ENCODE measurements at regions not wholly inside any gene's neighbourhood (a gene's known extent, or its start where the extent isn't known, plus 50 kb on each side); places are given as distances from the start of the nearest gene placed in this dataset.

DNA sequence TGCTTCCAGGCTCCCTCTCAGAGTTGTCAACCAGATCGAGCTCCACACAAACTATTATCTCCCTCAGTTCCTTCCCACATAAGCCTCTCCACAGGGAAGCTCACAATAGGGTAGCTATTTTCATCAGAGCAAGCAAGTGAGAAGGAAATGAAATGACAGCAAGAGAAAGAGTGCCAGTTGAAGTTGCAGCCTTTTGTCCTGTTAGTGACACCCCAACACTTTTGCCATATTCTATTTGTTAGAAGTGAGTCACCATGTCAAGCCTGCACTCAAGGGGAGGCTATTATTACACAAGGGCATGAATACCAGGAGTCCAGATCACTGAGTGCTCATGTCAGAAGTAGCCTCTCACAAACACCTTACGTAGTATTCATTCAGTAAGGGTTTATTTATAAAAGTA is 266.3 kb upstream of the NOCT start:
- peak; percentile 10 for DNase-seq (ENCODE audit: low read depth)

DNA sequence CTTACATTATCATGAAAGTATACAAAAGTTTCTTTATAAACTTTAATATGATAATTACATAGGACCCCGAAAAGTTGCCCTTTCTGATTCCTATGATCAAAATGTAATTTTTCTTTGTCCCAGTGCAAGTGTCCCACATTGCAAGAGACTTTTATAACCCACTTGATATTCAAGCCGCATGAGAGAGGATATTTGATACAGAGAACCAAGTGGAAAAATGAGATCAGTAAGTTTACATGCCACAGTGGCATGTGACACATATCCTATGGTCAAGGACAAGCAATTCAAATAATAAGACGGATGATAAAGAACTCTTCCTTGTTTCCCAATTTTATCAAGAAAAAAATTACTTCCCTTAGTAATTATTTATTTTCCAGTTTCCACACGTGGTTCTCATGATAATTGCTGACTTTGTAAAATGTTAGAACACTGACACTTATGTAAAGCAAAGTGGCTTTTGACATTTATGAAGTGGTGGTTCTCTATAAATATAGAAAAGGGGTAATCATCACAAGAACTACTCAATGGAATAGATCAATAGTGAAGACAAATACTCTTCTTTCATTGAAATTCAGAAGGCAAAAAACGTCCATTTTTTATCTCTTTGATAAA is 273.7 kb upstream of the NOCT start:
- DNase-seq (ENCODE audit: low read depth): no peak

DNA sequence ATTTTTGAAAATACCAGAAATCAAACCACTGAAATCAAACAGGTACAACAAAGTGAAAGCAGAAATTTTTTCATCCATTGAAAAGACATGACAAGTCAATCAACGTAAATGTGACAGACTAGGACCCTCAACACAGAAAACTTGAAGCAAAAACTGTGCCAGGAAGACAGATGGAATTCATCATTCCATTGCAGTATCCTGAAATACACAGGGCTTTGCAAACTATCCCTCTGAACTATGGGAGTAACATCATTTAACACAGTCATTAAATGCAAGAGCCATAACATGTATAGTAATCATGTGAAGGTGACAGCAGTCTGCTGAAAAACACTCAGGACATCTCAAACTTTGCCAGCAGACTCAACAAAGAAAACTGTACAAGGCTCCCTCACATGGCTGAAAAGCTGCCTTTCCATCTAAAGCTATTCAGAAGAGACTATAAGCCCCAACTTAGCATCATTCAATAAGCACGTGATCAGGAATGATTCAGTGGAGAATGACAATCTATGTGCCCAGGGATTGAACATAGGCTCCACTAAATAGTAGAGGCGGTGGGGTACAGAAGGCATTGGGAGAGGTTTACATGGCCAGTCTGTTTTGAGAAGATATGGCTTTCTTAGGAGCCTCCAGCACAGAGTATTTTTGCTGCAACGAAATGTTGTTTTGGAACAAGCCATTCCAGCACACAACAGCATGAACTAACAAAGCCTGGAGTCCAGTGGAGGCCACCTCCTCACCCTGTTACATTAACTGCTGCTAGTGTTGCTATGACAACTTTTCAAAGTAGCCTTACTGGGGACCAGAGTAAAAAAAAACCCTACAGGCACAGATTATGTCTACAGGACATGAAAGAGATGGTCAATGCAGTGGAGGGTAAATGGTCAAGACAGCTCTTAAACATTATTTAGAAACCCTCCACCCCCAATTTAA is 274.5 kb upstream of the NOCT start:
- DNase-seq (ENCODE audit: low read depth): no peak

DNA sequence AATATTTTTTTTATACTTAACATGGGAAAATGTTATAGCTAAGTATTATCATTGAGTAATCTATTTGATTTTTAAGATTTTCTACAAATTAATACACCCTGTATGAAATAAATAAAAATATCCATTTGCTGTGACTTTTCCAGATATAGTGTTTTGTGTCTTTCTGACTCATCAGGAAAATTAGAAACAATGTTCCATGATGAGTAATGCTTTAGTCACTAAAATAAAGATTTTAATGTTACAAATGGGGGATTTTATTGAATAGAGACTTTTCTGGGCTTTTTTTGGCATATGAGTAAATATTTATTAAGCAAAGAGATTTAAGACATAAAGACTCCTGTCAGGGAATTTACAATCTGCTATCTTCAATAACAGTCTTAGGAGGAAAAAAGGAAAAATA is 279.2 kb upstream of the NOCT start:
- peak; percentile 37 for DNase-seq (ENCODE audit: low read depth)

DNA sequence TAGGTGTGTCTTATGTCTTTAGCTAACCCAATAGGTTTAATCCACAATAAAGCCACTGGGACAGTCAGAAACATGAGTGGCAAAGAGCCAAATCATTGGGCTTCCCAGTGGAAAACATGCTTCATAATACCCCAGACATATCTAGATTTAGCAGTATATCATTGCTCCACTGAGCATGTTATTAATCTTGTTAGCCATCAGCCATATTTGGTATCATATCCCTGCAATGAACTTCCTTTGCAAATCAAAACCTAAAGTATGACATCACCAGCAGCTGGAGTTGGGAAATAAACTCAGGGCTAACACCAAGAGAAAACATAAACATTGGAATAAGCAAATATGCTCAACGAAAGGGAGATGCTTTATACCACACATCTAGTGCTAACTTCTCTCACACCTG is 280.8 kb upstream of the NOCT start:
- DNase-seq (ENCODE audit: low read depth): peak; percentile 49

DNA sequence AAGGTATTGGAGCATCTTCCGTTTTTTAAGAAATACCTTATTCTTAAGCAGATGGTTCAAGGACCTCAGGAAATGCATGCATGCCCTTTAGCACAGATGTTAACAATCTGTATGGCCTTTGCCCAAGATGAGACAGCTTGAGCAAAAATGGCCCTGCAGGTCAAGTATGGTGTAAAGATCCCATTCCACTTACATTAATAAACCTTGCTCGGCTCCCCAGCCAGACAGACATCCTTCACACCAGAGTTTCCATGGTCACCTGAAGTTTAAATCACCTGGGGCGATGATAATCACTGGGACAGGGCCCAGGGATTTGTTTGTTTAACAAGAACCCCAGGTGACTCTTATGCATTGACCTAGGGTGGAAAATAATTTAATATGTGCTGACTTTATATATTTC is 287.0 kb upstream of the NOCT start:
- no peak for DNase-seq (ENCODE audit: low read depth)

DNA sequence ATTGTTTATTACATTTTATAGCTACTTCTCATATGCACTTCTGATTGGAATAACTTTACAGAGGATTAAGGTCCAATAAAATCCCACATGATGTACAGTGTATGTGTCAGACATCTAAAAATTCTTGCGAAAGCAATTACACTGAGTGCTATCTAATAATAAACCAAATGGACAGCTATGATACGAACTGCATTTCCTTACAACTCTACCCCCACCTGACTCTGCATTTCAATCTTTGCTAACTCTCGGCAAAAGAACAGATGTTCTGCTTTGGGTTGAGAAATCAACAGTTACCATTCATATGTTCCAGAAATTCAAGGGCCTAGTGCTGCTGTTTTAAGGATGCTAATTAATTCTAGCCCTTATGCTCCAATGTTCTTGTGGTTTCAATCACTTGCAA is 287.9 kb upstream of the NOCT start:
- DNase-seq (ENCODE audit: low read depth): no peak

DNA sequence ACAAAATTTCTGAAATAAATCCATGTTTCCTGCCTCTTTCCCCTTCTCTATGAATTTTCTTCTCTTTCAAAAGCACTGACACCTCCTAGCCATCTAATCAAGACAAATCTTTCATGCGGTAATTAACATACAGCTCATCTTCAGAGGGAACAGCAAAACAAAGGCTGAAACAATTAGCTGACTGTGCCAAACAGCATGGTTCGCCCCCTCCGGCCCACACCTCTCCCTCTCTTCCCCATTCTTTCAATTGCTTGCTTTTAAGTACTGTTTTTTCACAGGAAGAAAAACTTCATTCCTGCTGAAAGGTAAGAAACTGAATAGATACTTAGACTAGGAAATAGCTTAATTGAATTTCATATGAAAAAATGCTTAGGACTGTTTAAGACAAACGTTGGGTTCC is 291.1 kb upstream of the NOCT start:
- no peak for DNase-seq (ENCODE audit: low read depth)

DNA sequence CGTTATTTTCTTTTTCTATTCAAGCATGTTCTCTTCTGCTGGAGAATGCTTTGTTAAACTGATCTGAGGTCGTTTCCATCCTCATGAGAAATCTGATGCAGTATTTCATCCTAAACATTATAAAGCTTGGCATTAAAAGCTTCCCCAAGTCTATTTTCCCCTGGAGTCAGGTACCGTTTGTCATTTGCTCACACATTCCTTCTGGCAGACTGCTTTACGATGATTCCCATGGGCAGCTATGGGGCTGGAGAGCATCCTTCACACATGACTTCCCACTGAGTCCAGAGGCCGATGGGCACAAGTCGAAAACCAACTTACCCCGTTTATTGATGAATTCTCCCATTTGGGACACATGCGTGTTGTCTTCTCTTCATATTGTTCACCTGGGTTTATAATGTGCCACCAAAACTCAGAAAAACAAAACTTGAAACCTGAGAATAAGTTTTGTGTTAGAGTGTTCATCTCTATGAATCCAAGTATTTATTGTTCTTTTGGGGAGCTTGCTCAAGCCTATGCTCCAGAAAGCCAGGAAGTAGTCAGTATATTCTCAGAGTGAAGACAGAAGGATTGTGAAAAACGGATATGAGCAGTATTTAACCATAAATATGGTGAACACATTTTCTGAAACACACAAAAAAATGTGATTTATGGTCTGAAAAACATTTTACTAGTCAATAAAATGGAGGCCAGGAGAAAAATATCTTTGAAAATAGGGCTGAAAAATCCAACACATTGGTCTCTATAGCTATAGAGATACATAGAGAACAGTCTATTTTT is 298.8 kb upstream of the NOCT start:
- DNase-seq (ENCODE audit: low read depth): no peak

DNA sequence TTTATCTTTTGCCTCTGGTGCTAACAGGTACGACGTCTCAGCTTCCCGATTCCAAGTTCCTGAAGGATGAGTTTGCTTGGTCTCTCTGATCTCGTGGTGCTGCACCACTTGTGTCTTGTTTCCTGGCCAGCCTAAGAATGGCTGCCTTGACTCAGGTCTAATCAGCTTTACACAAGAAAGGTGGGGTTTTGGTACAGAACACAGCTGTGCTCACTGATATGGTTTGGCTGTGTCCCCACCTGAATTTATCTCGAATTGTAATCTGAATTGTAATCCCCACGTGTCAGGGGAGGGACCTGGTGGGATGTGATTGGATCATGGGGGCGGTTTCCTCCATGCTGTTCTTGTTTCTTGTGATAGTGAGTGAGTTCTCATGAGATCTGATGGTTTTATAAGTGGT is 305.3 kb upstream of the NOCT start:
- DNase-seq (ENCODE audit: low read depth): no peak

DNA sequence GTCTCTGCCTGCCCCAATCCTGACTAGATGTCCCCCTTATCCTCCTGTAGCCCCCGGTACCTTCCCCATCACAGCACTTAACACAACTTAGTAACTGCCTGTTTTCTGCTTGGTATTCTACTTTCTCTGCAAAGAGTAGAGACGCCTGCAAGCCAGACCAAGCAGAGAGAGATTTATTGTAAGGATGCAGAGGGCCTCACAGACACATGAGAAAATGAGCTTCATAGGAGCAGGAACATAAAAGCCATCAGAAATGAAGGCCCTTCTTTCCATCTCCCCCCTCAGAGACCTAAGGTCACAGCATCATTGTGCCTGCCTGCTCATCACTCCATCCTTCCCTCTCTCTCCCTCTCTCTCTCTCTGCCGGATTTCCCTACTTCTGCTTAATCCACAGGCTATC is 305.7 kb upstream of the NOCT start:
- no peak for DNase-seq (ENCODE audit: low read depth)

DNA sequence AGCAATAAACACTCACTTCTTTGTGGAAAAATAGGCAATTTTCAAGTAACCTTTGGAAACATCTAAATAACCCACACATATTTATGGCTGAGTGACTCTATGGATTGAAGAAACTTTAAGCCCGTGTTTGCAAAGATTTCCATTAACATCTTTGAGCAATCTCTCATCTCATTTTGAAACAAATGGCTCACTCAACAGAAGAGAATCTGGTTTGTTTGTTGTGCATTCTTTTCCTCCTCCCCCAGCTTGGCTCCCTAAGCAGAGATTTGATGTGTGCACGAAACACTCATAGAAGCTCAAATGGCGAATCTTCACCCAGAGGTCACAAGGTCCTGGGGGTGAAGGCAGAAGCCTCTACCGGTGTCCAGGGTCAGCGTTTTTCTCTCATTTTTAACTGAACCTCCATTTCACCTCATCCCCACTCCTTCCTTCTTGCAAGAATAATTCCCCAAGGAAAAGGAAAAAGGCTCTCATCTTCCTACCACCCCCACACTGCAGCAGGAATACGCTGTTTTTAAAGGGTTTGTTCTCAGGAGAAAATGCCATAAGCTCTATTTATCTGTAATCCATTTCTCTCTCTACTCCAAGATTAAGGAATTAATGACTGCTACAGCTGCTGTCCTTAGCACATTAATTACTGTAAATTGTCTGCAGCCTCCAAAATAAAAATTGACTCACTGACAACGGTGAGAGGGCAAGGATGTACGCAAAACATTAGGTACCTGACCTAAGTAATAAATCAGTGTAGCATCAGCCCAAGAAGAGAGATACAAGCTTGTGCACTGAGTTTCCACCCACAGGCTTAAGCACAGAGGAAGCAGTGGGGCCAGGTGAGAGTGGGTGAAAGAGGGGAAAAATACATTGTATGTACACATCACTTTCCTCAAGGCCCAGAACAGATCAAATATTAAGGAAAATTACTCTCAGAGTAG is 307.6 kb upstream of the NOCT start:
- no peak for DNase-seq (ENCODE audit: low read depth)

DNA sequence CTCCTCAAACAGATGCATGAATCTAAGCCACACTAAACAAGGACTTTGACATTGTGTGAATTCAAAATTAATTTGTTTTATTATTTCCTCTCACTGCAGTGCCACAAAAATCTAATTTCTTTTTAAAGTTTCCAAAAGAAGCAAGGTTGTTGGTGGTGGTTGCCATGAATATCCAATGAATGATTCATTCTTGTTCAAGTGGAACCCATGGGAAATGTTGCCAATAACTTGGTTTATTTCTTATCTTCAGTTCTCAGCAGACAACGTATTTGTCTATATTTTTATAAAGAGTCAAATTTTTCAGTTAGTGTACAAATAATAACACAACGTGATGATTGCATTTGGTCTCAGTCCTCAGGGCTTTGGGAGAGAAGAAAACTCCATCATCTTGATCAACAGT is 309.4 kb upstream of the NOCT start:
- no peak for DNase-seq (ENCODE audit: low read depth)

DNA sequence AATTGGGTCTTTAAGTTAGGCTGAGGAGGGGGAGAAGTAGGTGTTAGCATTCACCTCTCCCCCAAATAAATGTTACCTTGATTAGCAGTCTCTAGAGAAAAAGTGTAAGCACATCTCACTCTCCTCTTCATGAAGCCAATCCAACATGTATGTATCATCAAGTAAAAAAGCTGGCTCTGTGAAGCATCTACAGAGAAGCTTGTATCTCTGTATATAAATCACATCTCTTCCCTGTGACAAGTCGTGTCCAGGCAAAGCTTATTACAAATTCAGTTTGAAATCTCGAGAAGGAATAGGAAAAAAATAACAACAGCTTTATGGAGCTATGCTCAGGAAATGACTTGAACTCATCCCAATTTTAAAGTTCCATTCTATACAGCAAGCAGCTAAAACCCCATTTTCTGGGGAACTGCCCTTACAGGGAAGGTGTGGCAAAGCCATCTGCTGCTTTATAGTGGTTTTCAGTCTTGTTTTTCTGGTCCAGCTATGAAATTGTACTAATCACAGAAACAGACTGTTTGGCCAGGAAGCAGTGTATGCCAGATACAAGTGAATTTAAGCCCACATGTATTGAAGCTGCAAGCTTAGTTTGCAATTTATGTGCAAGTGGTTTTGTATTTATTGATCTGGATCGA is 313.3 kb upstream of the NOCT start:
- DNase-seq (ENCODE audit: low read depth): no peak

DNA sequence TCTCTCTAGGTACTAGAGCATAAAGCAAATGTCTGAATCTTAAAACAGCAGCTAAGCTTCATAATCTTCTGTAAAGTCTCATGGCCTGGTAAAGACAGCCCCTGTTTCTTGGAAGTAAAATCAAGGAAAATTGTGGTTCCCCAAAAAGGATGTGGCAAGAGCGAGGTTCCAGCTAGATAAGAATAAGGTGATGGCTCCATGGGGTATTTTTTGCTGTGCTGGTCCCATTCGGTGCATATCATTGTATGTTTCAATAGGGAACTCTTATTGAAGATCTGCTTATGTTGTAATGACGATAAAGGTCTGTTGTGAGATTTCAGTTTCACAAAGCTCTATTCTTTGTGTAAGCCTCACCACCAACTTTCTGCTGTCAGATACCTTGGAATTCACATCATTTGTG is 316.9 kb upstream of the NOCT start:
- DNase-seq (ENCODE audit: low read depth): no peak

DNA sequence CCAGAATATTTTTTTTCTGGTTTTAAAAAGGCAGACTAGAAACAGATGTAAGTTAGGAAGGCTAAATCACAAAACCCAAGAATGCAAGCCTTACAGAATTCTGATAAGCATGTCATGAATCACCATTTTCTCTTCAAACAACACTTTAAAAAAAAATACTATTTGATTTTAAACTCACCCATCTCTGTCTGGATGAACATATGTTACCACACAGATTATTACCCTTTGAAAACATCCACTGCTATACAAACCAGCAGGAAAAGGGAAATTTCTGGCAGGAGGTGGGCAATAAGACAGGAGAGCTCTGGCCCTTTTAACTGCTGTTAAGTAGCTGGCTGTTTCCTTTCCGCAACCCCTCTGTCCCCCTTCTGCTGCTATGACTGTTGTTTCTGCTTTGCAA is 317.7 kb upstream of the NOCT start:
- no peak for DNase-seq (ENCODE audit: low read depth)

DNA sequence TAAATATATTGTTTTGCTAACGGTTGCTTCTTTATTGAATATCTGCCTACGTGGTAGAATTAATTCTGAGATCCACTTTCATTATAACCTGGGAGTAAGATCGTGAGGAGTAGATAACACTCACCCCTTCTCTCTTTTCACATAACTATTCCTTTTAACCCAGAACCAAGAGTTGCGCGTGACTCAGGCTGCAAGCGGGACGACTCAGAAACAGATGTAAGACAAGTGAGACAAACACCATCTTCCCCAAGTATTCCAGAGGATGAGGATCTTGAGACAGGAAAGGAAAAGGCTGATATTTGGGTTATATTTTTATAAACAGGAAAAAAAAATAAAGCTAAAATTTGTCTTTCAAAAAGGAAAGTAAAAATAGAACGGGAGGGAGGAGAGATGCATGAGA is 318.8 kb upstream of the NOCT start:
- DNase-seq (ENCODE audit: low read depth): no peak

DNA sequence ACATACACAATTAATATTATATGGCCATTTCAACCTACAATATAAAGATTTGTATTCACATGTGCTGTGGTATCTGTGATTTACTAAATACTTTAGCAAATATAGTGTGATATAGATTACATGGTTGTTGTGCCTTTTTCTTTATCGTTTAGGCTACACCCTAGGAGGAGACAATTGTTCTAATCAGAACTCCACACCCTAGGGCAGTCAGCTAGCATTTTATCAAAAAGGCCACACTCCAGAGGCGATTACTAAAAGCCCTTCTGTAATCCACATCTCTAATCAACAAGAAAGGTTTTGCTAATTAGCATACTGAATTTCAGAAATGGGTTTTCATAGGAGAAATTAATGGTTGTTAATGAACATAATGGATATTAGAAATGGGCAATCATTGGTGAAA is 319.5 kb upstream of the NOCT start:
- no peak for DNase-seq (ENCODE audit: low read depth)

DNA sequence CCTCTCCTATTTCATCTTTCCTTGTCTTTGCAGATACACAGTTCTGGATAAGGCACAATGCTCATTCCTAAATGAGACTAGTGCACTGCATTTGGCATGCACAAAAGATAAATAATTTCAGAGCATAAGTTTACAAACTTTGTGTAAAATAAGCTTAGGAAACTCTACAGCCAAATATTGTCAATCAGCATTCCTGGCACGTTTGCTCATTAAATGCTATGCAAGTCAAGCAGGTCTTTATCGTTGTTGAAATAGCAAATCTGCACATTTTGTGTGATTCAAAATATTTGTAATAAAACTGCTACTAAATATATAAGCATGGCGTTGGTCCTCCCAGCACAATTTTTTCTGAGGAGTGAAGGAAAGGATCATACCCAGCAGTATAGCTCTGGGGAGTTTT is 322.1 kb upstream of the NOCT start:
- DNase-seq (ENCODE audit: low read depth): no peak

DNA sequence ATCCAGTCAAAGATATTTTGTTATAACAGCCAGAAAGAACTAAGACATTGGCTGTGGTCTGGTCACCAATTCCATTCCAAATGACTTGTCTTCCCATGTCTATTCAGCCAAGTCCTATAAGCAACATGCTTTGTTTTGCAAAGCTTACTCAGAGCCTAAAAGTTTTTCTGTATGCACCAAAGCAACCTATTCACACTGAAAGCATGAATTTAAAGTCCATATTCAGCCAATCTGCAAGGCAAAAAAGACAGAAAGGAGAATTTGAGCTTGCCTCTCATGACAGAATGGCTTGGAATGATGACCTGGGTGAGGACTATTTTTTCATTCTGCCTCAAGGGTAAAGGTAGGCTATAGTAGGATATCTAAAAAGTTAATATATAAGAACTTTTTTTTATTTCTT is 323.2 kb upstream of the NOCT start:
- DNase-seq (ENCODE audit: low read depth): no peak

DNA sequence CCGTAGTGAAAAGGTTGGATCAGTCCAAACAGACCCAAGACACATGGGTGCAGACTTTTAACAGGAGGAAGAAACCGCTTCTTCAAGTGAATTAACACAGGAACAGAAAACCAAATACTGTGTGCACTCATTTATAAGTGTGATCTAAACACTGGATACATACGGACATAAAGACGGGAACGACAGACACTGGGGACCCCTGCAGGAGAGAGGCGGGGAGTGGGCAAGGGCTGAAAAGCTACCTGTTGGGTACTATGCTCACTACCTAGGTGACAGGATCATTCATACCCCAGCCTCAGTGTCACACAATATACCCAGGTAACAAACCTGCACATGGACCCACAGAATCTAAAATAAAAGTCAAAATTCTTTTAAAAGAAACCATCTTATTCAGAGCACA is 326.0 kb upstream of the NOCT start:
- DNase-seq (ENCODE audit: low read depth): no peak

Measured in stromal cell of bone marrow (primary cell).